Stimulated activated CD4-positive, alpha-beta T cell treated with anti-CD3 and anti-CD28 coated beads, TNF-alpha, amount 100 ng/mL, for 24 hours (primary cell): ENCODE measurements at regions not wholly inside any gene's neighbourhood (a gene's known extent, or its start where the extent isn't known, plus 50 kb on each side); places are given as distances from the start of the nearest gene placed in this dataset.
"Not testable (repeated sequence)": the region's sequence is repeated elsewhere in the genome, so short reads cannot be mapped to it uniquely, and the experiment has no call there.

Experiments used
- DNase-seq, 3 experiments: peaks; one replicate each; pipeline ENCODE4 v3.0.0-alpha.2; 2020; ENCODE audit warnings: low read depth in 3 of 3

DNA sequence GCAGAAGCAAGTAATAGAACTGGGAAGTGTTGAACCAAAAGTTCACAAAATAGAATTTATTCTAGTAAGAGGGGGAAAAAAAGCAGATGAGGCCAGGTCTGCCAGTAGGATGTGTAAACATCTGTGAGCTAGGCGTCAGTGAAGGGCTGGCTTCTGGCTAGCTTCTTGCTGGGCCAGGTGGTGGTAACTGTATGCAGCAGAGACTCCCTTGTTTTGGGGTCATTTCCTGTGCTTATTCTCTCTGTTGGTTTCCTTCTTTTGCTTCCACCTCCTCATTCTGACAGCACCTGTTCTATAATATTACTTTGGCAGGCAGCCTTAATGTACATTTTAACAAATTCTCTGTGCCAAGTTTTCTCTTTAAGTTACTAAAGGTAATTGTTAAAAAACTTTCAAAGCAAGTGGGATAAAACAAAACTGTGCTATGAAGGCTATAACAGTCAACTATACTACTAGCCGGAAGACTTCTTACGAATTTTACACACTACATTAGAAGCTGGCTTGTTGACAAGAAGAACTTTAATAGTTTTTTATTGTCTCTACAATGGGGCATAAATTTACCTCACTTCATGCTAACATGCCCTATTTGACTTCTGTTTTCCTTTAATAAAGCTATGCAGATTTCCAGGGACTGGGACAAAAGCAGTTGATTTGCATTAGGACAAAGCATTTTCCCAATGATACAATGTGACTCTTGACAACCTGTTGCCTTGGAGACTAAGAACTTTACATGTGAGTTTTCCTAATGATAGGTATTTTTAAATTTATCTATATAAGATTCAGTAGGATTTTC, 318.8 kb upstream of the NAALADL2 start:
- DNase-seq, result no peak

DNA sequence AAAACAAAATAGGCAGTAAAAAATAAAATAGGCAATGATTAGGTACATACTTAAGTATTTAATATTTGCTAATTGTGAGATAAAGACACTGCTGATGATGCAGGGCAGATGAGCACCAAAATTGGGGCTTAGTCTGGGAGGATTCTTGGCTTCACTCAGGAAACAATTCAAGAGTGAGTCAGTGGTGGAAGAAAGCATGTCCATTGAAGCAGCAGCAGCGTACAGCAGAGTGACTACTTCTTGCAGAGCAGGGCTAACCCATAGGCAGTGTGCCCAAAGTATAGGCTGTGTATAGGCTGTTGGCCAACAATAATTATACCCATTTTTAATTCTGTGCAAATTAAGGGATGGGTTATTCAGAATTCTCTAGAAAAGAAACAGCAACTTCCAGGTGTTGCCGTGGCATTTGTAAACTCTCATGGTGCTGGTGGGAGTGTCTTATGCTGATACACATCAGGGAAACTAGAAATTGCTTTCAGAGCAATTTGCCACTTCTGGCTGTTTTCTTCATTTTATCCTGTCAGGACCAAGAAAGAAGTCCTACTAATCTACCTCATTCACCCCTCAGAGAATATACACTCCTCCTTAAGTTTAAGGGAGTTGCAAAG, 317.3 kb upstream of the NAALADL2 start:
- DNase-seq, result no peak

DNA sequence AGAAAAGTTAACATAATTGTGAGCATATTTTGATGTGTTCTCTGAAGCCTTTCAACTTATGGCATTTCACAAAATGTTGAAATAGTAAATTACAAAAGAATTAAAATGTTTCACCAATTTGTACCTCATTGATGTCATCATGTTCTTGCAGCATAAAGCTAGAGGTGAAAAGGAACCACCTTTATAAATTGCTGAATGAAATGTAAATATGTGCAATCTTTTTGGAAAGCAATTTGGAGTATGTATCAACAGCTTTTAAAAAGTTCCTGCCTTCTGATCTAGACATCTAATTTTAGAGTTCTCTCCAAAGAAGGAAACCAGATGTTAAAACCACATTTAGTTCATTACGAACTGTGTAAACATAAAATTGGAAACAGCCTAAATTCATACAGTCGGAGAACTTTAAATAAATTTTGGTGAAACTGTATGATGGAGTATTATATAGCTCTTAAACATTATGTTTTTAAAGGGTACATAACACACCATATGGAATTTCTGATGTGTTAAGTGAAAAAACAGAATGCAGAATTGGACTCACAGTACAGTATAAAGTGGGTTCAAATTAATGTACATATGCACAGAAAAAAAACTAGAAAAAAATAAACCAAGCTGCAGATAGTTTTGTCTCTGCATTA, 311.2 kb upstream of the NAALADL2 start:
- DNase-seq, result no peak

DNA sequence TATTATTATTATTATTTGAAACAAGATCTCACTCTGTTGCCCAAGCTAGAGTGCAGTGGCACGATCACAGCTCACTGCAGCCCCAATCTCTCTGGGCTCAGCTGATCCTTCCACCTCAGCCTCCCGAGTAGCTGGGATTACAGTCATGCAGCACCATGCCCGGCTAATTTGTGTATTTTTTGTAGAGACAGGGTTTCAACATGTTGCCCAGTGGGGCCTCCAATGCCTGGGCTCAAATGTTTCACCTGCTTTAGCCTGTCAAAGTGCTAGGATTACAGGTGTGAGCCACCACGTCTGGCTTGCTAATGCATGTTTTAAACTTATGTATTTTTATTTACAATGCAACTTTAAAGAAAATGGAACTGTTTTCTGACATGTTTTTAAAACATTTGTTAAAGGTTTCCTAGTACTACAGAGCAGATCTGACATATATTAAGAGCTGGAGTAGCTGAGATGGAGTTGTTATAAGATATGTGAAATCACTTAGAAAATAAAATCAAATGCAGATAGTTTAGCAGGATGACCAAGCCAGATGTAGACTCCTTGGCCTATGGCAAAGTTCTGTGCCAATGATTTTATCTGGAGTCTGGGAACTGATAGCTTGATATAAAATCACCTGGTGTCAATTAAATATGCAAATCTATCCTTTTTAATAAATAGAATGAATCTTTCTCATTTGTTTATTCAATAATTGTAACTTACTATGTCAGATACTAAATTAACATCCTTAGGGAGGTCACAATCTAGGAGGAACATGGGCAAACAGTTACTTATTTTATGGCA, 310.1 kb upstream of the NAALADL2 start:
- no peak for DNase-seq

DNA sequence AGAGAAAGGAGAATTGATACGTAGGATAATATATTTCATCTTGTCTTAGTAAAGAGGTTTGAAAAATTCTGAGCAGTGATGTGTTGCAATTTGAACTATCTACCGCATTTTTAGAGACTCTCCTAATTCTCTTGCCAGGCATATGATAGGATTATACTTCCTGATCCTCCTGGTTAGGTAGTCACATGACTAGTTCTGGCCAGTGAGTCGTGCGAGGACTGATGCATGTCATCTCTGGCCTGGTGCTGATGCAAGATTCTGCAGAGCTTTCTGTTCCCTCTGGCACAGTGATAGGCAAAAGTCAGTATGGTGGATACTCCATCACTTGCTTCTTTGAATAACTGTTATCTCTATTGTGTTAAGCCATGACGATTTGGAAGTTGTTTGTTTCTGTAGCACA, 277.6 kb upstream of the NAALADL2 start:
- no peak for DNase-seq

DNA sequence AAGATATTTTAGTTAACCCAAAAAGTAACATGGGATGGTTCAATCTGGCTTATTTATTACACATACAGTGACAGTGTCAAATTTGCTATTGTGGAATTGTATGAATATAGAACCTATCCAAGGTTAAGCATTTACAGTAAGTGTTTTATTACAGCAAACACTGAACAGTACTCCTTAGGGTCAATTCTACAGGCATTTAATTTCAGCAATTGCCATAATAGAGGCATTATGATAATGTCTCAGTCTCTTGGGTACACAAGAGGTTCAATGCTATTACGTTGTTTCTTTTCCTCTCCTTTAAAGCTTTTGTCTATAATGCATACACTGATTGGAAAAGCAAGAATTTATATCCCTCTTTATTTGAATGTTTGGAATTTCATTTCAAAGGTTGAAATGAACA, 275.7 kb upstream of the NAALADL2 start:
- DNase-seq, result no peak

DNA sequence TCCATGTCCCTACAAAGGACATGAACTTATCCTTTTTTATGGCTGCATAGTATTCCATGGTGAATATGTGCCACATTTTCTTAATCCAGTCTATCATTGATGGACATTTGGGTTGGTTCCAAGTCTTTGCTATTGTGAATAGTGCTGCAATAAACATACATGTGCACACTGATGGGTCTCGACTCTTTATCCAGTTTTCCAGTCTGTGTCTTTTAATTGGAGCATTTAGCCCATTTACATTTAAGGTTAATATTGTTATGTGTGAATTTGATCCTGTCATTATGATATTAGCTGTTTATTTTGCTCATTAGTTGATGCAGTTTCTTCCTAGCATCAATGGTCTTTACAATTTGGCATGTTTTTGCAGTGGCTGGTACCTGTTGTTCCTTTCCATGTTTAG, 272.0 kb upstream of the NAALADL2 start:
- DNase-seq, result not testable (repeated sequence)

DNA sequence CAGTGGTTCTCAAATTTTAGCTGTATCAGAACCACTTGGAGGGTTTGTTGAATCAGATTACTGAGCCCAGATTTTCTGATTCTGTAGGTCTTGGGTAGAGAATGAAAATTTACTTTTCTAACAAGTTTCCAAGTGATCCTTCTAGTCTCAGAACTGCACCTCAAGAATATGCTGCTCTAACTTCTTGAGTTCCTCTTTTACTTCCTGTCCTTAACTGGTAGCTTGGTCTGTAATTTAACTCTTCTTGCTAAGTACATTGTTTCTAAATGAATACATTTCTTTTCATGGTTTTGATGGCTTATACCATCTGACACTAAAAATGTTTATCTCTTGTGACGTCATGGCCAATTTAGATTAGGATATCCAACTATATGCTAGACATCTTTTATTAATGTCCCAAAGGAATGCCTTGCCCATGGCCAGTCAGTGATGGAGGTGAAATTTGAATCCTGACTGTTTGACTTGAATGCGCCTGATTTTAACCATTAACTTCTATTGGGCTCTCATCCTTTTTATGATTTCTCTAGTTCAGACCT, 262.6 kb upstream of the NAALADL2 start:
- DNase-seq, result no peak

DNA sequence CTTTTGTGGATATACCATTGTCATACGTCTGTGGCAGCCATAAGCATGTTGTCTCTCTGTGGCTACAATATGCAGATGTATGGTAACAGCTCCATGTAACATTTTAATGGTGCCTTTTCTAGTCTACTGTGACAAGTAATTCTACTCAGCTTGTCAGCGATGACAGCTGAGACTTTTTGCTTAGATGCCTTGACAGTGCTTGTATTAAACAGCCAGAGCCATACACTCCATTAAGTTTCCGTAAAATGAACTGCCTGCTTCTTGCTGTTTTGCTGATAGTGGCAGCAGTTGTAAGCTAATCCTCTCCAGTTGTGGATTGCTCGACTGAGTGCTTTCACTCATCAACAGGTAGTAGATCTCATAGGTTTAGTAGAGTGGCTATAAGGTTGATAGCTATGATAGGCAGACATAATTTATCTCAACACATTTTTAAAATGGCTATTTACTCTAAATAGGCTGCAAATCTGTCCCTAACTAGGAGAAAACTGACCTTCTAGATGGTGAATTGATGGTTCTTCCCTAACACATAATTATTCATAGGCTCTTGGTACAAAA, 260.2 kb upstream of the NAALADL2 start:
- no peak for DNase-seq

DNA sequence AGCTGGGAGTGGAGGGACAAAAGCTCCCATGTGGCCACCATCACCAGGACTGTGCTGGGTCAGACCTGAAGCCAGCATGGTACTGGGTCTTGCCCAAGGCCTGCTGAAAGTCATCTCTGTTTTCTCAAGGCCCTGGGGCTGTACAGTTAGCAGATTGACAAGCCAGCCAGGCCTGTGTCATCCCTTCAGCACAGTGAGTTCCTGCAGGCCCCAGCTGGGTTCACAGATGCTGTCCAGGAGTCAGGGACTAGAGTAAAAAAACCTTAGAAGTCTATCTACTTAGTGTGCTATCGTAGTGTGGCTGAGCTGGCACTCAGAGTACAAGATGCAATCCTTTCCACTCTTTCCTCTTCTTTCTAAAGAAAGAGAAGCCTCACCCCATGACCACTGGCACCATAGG, 246.0 kb upstream of the NAALADL2 start:
- DNase-seq, result no peak

DNA sequence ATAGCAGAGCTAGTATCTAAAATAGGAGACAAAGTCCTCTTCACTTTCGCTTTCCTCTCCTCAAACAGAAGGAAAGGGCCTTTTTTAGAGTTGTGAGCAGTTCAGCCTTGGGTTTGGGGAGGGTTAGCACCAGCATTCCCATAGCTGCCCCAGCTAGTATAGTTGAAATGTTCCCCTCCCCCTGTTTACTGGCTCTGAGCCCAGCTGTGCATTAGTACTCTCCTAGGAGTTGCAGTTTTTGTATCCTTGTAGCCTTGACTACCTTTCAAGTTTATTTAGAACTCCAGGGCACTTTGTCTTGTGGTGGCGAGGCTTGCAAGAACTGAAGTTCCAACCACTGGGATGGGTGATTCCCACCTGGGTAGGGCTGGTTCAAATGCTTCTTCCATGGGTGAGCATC, 245.1 kb upstream of the NAALADL2 start:
- no peak for DNase-seq

DNA sequence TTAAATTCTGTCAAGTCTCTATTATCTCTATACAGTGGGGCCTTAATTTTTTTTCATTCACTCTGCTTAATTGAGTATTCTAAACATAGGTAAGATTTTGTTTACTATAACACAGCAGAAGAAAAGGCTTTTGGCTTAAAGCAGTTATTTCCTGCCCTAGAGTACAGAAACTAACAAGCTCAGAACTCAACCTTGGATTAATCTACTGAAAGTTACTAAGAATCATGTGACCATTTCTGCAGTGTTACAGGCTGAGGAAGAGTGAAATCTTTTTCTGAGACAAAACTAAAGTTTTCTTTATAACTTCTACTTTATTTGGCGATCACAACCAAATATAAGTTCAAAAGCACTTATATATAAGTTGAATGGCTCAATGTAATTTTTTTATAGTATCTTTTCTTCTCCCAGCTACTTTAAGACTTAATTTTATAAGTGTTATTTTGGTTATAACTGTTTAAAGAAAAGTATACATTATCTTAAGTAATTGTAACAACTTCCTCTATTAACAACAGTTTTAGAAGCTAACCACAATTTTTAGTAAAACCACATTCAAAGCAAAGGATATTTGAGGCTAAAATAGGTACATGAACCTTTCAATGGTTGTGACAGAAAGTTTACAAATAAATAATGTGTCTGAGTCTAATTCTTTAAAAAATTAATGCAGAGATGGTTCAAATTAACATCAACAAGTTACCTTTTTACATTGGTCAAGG, 240.6 kb upstream of the NAALADL2 start:
- no peak for DNase-seq

DNA sequence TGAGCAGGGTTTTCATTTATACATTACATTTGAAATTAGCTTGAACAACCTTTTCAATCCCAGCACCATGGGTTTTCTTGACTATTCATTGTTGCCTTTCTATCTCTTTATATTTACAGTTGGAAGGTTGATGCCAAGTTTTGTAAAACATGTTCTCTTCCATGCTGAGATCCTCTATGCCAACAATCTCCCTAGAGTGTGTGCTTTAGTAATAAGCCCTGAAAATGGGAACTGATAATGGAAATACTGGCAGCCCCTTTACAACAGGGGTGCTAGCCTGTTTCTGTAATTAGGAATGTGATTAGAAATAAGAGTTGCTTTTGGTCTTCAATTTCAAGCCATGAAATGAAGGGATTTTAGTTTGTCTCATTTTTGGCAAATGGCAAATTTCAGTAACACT, 239.9 kb upstream of the NAALADL2 start:
- no peak for DNase-seq

DNA sequence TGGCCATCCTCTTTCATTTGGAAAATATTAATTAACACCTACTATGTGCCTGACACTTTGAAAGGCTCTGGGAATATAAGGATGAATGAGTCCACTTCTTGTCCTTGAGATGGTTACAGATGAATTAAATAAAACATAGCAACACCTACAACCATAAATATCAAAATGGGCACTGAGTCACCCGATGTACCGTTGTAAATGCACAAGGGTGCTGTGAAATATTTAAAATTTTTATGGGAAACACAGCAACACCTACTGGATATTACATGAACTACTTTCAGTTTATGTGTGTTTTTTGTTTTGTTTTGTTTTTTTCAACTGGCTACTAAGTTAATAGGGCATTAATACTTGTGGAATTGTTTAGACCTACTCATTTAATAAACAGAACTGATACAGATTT, 239.0 kb upstream of the NAALADL2 start:
- no peak for DNase-seq

DNA sequence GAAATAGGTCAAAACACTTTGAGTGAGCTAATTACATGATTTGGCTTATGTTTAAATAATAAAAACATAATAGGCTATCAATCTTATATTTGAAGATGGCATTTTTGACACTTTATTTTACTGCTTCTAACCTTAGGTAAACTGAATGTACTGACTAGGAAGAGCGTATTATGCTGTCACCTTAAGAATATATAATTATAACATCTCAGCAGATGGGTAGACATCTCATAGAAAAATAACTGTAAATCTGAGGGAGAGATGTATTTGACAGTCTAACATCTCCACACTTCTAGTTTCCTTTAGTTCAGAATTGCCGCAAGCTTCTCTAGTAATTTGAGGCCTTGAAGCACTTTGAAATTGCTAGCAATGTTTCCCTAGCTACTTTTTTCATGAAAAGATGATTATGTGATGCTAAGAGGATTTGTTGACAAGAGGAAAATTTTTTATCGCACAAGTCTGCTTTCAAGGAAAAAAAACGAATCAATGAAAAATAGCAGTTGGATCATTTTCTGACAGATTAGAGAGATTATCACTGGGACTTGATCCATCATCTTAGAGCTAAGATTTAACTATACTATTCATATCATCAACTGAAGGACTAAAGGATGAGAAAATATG, 238.2 kb upstream of the NAALADL2 start:
- no peak for DNase-seq

DNA sequence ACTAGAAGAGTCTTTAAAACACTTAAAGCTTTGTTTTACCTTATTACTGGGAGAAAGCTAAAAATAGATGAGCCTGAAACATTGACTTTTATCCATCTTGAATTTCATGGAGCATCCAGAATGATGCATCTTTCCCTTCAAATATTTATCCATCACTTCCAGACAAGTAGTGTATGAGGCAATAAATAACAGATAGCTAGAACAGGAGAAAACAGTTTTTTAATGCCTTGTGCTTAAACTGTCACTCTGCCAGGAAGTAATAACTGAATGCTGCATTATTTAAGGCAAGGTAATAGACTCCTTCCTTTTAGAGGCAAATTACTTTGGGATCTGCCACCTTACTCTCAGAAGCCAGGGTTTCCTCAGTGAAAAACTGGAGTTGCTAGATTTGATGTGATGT, 225.8 kb upstream of the NAALADL2 start:
- no peak for DNase-seq

DNA sequence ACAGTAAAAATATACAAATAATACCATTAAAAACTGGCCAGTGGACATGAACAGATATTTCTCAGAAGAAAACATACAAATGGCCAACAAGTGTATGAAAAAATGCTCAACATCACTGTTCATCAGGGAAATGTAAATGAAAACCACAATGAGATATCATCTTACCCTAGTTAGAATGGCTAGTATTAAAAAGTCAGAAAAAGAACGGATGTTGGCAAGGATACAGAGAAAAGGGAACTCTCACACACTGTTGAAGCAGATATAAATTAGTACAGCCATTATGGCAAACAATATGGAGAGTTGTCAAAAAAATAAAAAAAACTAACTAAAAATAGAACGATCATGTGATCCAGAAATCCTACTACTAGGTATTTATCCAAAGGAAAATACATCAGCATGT, 222.7 kb upstream of the NAALADL2 start:
- DNase-seq, result no peak

DNA sequence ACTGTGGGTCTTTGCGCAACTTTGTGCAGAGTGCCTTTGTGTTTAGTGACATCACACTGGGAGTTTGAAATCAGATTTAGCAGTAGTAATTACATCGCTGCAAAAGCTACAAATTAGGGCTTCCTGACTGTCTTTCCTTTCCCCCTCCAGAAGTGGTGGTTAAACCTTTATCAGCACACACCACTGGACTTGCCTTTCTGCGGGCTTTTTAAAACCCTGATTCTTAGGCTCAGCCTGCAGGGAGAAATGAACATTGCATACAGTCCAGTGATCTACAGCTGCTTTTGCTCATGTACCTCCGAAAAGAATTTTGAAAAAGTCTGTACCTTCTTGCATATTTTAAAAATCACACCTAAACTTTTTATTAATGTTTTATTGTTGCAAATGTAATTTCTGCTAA, 219.7 kb upstream of the NAALADL2 start:
- no peak for DNase-seq

DNA sequence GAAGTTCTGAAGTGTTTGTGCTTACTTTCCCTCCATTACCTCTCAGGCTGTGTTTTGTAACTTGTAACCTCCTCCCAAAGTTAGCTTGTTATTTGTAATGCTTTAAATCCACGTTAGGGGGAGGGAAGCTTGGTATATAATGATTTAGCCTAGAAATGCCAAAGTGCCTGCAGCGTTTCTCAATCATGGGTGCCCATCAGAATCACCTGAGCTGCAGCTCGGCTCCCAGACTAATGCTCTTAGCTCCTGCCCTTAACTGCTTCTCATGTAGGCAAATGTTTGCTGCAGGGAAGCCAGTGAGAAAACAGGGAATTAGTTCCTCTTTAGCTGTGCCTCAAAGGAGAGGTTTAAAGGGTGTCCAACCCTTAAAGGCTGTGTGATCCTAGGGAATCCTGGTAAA, 219.2 kb upstream of the NAALADL2 start:
- DNase-seq, result no peak

DNA sequence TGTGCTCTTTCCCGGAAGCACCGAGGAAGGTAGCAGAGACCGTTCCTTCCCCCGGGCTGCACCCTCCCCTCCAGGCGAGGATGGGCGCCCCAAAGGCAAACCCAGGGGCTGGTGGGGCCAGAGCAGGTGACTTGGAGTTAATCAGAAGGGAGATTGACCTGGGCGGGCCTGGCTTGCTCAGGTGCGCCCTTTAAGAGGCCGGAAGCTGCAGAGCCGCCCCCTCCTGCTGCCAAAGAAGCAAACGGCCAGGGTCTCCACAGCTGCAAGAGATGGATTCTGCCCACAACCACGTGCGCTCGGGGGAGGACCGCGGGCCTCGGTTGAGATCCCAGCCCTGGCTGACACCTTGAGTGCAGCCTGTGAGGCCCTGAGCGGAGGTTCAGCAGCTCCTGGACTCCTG, 218.2 kb upstream of the NAALADL2 start:
- no peak for DNase-seq

DNA sequence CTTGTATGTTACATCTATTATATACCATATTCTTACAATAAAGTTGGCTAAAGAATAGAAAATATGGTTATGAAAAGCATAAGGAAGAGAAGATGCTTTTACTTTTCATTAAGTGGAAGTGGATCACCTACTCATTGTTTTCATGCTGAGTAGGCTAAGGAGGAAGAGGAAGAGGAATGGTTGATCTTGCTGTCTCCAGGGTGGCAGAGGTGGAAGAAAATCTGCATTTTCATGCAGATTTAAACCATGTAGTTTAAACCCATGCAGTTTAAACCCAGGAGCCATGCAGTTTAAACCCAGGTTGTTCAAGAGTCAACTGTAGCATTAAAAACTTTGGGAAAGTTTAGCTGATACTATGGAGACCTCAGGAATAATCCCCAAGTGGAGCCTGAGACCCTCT, 214.8 kb upstream of the NAALADL2 start:
- DNase-seq, result no peak
